Endodermal cell (in vitro differentiated cells): ENCODE measurements at regions not wholly inside any gene's neighbourhood (a gene's known extent, or its start where the extent isn't known, plus 50 kb on each side); places are given as distances from the start of the nearest gene placed in this dataset.

Experiments
- DNase-seq: peaks from one replicate; pipeline ENCODE4 v3.0.0-alpha.2; 2017
- H3K27ac ChIP-seq: 2 replicates; pipeline ENCODE4 v1.5.1; 2013; ENCODE audit warnings: mild to moderate bottlenecking, low read depth, low read length, moderate library complexity
- H3K27me3 ChIP-seq: 2 replicates; pipeline ENCODE4 v1.6.1; 2013; ENCODE audit warnings: mild to moderate bottlenecking, low read length, moderate library complexity; ENCODE audit not compliant: insufficient read depth, control insufficient read depth, poor library complexity, severe bottlenecking
- H3K36me3 ChIP-seq: 2 replicates; pipeline ENCODE4 v1.7.0; 2013; ENCODE audit warnings: mild to moderate bottlenecking, low read length, moderate library complexity; ENCODE audit not compliant: control insufficient read depth, insufficient read depth
- H3K4me1 ChIP-seq: one replicate; pipeline ENCODE4 v1.7.0; 2013; ENCODE audit warnings: low read length; ENCODE audit not compliant: control insufficient read depth, insufficient read depth
- H3K4me3 ChIP-seq: 2 replicates; pipeline ENCODE4 v1.5.1; 2013; ENCODE audit warnings: mild to moderate bottlenecking, low read length, moderate library complexity
- H3K9ac ChIP-seq: 2 replicates; pipeline ENCODE4 v1.6.1; 2013; ENCODE audit warnings: mild to moderate bottlenecking, low read length, moderate library complexity; ENCODE audit not compliant: poor library complexity, severe bottlenecking; ENCODE audit errors: extremely low read depth
- H3K9me3 ChIP-seq: 2 replicates; pipeline ENCODE4 v1.6.1; 2013; ENCODE audit warnings: mild to moderate bottlenecking, low read length, moderate library complexity; ENCODE audit not compliant: control insufficient read depth
- H3K27ac Mint-ChIP-seq: 2 replicates; pipeline ENCODE4 v1.8.0; 2020; ENCODE audit warnings: mixed read lengths
- H3K27me3 Mint-ChIP-seq: 2 replicates; pipeline ENCODE4 v1.8.0; 2021; ENCODE audit warnings: mild to moderate bottlenecking, mixed read lengths; ENCODE audit not compliant: insufficient read depth
- H3K36me3 Mint-ChIP-seq: 2 replicates; pipeline ENCODE4 v1.8.0; 2020; ENCODE audit warnings: low read depth, mixed read lengths
- H3K4me1 Mint-ChIP-seq: 2 replicates; pipeline ENCODE4 v1.8.0; 2020; ENCODE audit warnings: mixed read lengths
- H3K4me3 Mint-ChIP-seq: 2 replicates; pipeline ENCODE4 v1.8.0; 2020; ENCODE audit warnings: mild to moderate bottlenecking, moderate library complexity, mixed read lengths
- H3K9me3 Mint-ChIP-seq: 2 replicates; pipeline ENCODE4 v1.8.0; 2020; ENCODE audit warnings: mild to moderate bottlenecking, mixed read lengths
- CTCF ChIP-seq: fragments of 200-600 bp; sonication (generic); conservative IDR thresholded peaks from 2 replicates; pipeline ENCODE4 v1.5.0; 2021; ENCODE audit warnings: antibody characterized with exemption, mild to moderate bottlenecking
- WGBS, 2 experiments: methylation state at CpG; one replicate each; pipeline versions ENCODE4 v1.1.5 to v1.1.7; 2013; ENCODE audit warnings: missing lambda C conversion rate in 2 of 2, mixed read lengths in 1 of 2; ENCODE audit not compliant: insufficient coverage in 1 of 2, insufficient read length in 1 of 2; 5-methylcytosine and 5-hydroxymethylcytosine counted together

DNA sequence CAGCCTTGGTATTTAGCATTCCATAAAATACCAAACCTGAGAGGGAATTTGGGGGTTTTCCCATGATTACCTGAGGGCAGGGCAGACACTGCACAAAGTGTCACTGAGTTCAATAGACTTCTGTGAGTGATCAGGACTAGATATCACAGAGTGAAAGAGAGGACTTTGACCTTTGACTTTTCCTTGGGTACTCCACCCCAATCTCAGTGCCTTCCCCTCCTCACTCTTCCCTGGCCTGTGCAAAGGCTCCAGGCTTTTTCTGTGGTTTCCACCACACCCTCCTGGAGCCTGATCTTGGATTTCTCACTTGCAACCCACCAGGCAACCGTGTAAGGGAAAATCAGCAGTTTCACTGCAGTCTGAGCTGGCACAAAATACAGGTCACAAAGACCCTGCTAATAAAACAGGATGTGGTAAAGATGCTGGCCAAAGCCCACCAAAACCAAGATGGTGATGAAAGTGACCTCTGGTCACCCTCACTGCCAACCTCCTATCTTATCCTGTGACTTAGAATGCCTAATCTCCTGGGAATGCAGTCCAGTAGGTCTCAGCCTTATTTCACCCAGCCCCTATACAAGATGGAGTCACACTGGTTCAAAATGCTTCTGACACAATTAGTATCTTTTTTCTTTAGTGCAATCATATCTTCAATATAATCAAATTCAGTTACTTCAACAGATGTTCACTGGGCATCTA, 64.0 kb downstream of the BOD1L2 start:
- Histone ChIP-seq H3K9ac (no peak overlapping the region), H3K9me3 (no peaks in the 10 kb centered on the region), H3K36me3 (no peaks in the 10 kb centered on the region), H3K27me3 (no peaks in the 10 kb centered on the region), H3K27ac (no peak overlapping the region), H3K4me1 (peaks cover 30% of the 10 kb centered on the region), H3K4me3 (peak overlapping the region; percentile 60)
- peak overlapping the region; percentile 46 for H3K4me3 Mint-ChIP-seq
- H3K9me3 Mint-ChIP-seq = no peaks in the 10 kb centered on the region
- TF ChIP-seq CTCF = no peak
- H3K27me3 Mint-ChIP-seq = no peaks in the 10 kb centered on the region
- 63% methylated on average over 1 of the region's 1 CpG; no CpG with 5 or more reads in 1 of the 2 experiments for WGBS, 2 experiments
- no peaks in the 10 kb centered on the region for H3K36me3 Mint-ChIP-seq
- no peak for DNase-seq
- peaks cover 66% of the 10 kb centered on the region for H3K4me1 Mint-ChIP-seq
- no peak overlapping the region for H3K27ac Mint-ChIP-seq

GRCh38 chr18:57211412-57211750, 64.5 kb downstream of the BOD1L2 start:
- WGBS, 2 experiments = 92 to 95% methylated on average over 3 of the region's 3 CpGs
- DNase-seq = no peak
- Mint-ChIP-seq H3K9me3 (no peaks in the 10 kb centered on the region), H3K36me3 (no peaks in the 10 kb centered on the region), H3K27me3 (no peaks in the 10 kb centered on the region), H3K4me1 (peaks cover 61% of the 10 kb centered on the region), H3K4me3 (no peak overlapping the region), H3K27ac (no peak overlapping the region)
- Histone ChIP-seq H3K36me3 (no peaks in the 10 kb centered on the region), H3K4me3 (no peak overlapping the region), H3K9me3 (no peaks in the 10 kb centered on the region), H3K9ac (no peak overlapping the region), H3K4me1 (peaks cover 25% of the 10 kb centered on the region), H3K27ac (no peak overlapping the region), H3K27me3 (no peaks in the 10 kb centered on the region)
- no peak for TF ChIP-seq CTCF

DNA sequence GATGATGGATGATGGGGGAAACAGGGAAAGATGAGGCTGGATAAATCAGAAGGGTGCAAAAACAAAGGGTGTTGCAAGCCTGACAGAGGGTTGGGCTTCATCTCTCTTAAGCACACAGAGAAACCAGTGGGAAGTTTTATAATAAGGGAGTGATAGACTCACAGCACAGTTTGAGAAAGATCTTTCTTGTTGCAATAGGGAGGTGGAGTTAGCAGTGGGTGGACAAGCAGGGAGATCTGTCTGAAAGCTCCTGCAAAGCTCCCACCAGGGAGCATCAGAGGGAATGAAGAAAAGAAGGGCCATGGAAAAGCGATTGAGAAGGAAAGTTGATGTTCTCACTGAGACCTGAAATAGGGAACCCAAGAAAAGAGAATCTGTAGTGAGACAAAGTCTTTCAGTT, 64.9 kb downstream of the BOD1L2 start:
- WGBS, 2 experiments = 88% methylated on average over 1 of the region's 1 CpG; no CpG with 5 or more reads in 1 of the 2 experiments
- DNase-seq = no peak
- H3K9ac ChIP-seq = no peak overlapping the region
- no peak overlapping the region for H3K27ac ChIP-seq
- no peak overlapping the region for H3K4me3 ChIP-seq
- Mint-ChIP-seq H3K9me3 (no peaks in the 10 kb centered on the region), H3K27ac (no peak overlapping the region), H3K27me3 (no peaks in the 10 kb centered on the region), H3K36me3 (no peaks in the 10 kb centered on the region), H3K4me1 (peaks cover 57% of the 10 kb centered on the region), H3K4me3 (no peak overlapping the region)
- no peak for TF ChIP-seq CTCF
- H3K27me3 ChIP-seq = no peaks in the 10 kb centered on the region
- H3K9me3 ChIP-seq = no peaks in the 10 kb centered on the region
- H3K36me3 ChIP-seq = no peaks in the 10 kb centered on the region
- H3K4me1 ChIP-seq = peaks cover 25% of the 10 kb centered on the region
